BE2C (cell line): ENCODE measurements at regions not wholly inside any gene's neighbourhood (a gene's known extent, or its start where the extent isn't known, plus 50 kb on each side); places are given as distances from the start of the nearest gene placed in this dataset.

Experiments
- DNase-seq: peaks from one replicate; pipeline ENCODE4 v3.0.0-alpha.2; 2020
- H3K27me3 ChIP-seq: fragments of 250-450 bp; sonication (Bioruptor Pico); 2 replicates; pipeline ENCODE4 v1.5.1; 2020; ENCODE audit warnings: mild to moderate bottlenecking
- H3K36me3 ChIP-seq: fragments of 250-450 bp; sonication (Bioruptor Pico); 2 replicates; pipeline ENCODE4 v1.5.1; 2020; ENCODE audit warnings: mild to moderate bottlenecking
- H3K4me1 ChIP-seq: fragments of 250-450 bp; sonication (Bioruptor Pico); 2 replicates; pipeline ENCODE4 v1.5.1; 2020
- H3K4me3 ChIP-seq: 2 replicates; pipeline ENCODE4 v1.5.1; 2011; ENCODE audit warnings: low read depth, low read length
- H3K9me3 ChIP-seq: fragments of 250-450 bp; sonication (Bioruptor Pico); 2 replicates; pipeline ENCODE4 v1.5.1; 2020
- TF ChIP-seq, protein P1 (sequence below): IDR thresholded peaks from 2 replicates; pipeline ENCODE4 v1.5.1; 2012; ENCODE audit warnings: mild to moderate bottlenecking, low read depth, low read length

GRCh38 chr2:234710066-234710465 lies 213.2 kb upstream of the ARL4C start:
- Histone ChIP-seq H3K36me3 (no peaks in the 10 kb centered on the region), H3K4me3 (no peak overlapping the region), H3K4me1 (no peaks in the 10 kb centered on the region)

GRCh38 chr2:234708717-234709116 lies 211.8 kb upstream of the ARL4C start:
- TF ChIP-seq, protein P1, sequence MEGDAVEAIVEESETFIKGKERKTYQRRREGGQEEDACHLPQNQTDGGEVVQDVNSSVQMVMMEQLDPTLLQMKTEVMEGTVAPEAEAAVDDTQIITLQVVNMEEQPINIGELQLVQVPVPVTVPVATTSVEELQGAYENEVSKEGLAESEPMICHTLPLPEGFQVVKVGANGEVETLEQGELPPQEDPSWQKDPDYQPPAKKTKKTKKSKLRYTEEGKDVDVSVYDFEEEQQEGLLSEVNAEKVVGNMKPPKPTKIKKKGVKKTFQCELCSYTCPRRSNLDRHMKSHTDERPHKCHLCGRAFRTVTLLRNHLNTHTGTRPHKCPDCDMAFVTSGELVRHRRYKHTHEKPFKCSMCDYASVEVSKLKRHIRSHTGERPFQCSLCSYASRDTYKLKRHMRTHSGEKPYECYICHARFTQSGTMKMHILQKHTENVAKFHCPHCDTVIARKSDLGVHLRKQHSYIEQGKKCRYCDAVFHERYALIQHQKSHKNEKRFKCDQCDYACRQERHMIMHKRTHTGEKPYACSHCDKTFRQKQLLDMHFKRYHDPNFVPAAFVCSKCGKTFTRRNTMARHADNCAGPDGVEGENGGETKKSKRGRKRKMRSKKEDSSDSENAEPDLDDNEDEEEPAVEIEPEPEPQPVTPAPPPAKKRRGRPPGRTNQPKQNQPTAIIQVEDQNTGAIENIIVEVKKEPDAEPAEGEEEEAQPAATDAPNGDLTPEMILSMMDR, result no peak
- Histone ChIP-seq H3K9me3 (no peaks in the 10 kb centered on the region), H3K4me1 (no peaks in the 10 kb centered on the region), H3K4me3 (no peak overlapping the region), H3K36me3 (no peaks in the 10 kb centered on the region), H3K27me3 (no peaks in the 10 kb centered on the region; the same call in 1 of the 2 replicates)
- no peak for DNase-seq

More at GRCh38 chr2:234710066-234710465, 213.2 kb upstream of the ARL4C start:
- DNase-seq, result no peak
- TF ChIP-seq, protein P1, result no peak
- H3K27me3 ChIP-seq, result no peaks in the 10 kb centered on the region; the same call in 1 of the 2 replicates
- H3K9me3 ChIP-seq, result no peaks in the 10 kb centered on the region

GRCh38 chr2:234708091-234708683 lies 211.3 kb upstream of the ARL4C start:
- no peak for DNase-seq
- no peaks in the 10 kb centered on the region for H3K9me3 ChIP-seq

GRCh38 chr2:234706086-234706485 lies 209.2 kb upstream of the ARL4C start:
- H3K4me1 ChIP-seq, result no peaks in the 10 kb centered on the region
- DNase-seq, result no peak
- H3K9me3 ChIP-seq, result no peaks in the 10 kb centered on the region
- TF ChIP-seq, protein P1, result no peak
- H3K4me3 ChIP-seq, result no peak overlapping the region
- no peaks in the 10 kb centered on the region for H3K36me3 ChIP-seq
- no peaks in the 10 kb centered on the region; the same call in 1 of the 2 replicates for H3K27me3 ChIP-seq

More at GRCh38 chr2:234708091-234708683, 211.3 kb upstream of the ARL4C start:
- Histone ChIP-seq H3K4me1 (no peaks in the 10 kb centered on the region), H3K4me3 (no peak overlapping the region), H3K27me3 (no peaks in the 10 kb centered on the region; the same call in 1 of the 2 replicates), H3K36me3 (no peaks in the 10 kb centered on the region)
- TF ChIP-seq, protein P1, result no peak

DNA sequence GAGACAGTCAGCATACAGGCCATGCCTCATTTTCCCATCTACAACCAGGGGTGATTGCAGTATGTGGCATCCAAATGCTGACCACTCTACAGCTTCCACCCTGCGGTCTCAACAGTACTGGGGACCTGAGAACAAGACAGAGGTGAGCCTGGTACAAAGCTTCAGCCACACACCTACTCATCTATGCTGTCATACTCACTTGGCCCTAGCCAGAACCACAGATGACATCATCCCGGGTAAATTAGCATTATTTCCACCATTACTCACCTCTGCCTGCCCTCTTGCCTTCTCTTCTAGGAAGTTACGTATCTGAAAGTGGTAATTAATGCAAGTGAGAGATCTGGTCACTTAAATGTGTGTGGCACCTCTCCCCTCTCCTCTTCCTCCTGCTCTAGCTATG lies 208.2 kb upstream of the ARL4C start:
- TF ChIP-seq, protein P1, result no peak
- Histone ChIP-seq H3K36me3 (no peaks in the 10 kb centered on the region), H3K9me3 (no peaks in the 10 kb centered on the region), H3K4me1 (no peaks in the 10 kb centered on the region), H3K27me3 (no peaks in the 10 kb centered on the region; the same call in 1 of the 2 replicates), H3K4me3 (no peak overlapping the region)
- no peak for DNase-seq

DNA sequence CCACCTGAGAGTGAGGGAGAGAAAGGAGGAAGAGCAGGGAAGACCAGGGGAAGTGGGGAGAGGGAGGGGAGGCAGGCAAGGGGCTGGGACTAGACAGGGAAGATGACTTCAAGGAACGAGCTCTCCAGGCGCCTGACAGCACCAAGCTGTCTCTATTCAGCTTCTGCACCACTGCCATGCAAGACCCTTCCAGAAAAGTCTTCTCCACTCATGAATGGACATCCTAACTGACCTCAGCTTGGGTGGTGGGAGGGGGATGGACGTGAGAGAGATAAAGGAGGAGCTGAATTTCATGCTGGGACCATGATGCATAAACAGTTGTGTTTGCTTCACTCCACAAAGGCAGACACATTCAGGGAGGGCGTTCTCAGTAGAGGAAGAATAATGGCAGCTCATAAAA lies 206.4 kb upstream of the ARL4C start:
- TF ChIP-seq, protein P1, result no peak
- H3K27me3 ChIP-seq, result no peaks in the 10 kb centered on the region; the same call in 1 of the 2 replicates
- no peak overlapping the region for H3K4me3 ChIP-seq
- no peaks in the 10 kb centered on the region for H3K9me3 ChIP-seq
- no peaks in the 10 kb centered on the region for H3K36me3 ChIP-seq
- DNase-seq, result no peak
- H3K4me1 ChIP-seq, result no peaks in the 10 kb centered on the region
